Tibial nerve (tissue), 4 donors: ENCODE measurements at regions not wholly inside any gene's neighbourhood (a gene's known extent, or its start where the extent isn't known, plus 50 kb on each side); places are given as distances from the start of the nearest gene placed in this dataset.

Experiments used
- EP300 ChIP-seq, 2 donors: sonication (generic); formaldehyde crosslinking; IDR thresholded peaks; one replicate each; pipeline ENCODE4 v1.6.1; 2017; ENCODE audit warnings: antibody characterized with exemption in 2 of 2, mild to moderate bottlenecking in 1 of 2
- POLR2A ChIP-seq, 2 donors: fragments of 450-650 bp; IDR thresholded peaks; one replicate each; pipeline ENCODE4 v1.6.1; 2017; ENCODE audit warnings: antibody characterized with exemption in 2 of 2, mild to moderate bottlenecking in 2 of 2, moderate library complexity in 2 of 2
- TF ChIP-seq, protein P1 (sequence below), 5 experiments: fragments of 200-600 bp in 3 of 5; fragments of 450-650 bp in 2 of 5; sonication (generic) in 3 of 5; IDR thresholded peaks; one replicate each; pipeline ENCODE4 v1.5.1; 2016 to 2019; ENCODE audit warnings: antibody characterized with exemption in 5 of 5, mild to moderate bottlenecking in 3 of 5, moderate library complexity in 2 of 5

- TF ChIP-seq EP300 (IDR thresholded peaks at IDR 0.05) (no peak), POLR2A (IDR thresholded peaks at IDR 0.05) (no peak)
- TF ChIP-seq, protein P1, sequence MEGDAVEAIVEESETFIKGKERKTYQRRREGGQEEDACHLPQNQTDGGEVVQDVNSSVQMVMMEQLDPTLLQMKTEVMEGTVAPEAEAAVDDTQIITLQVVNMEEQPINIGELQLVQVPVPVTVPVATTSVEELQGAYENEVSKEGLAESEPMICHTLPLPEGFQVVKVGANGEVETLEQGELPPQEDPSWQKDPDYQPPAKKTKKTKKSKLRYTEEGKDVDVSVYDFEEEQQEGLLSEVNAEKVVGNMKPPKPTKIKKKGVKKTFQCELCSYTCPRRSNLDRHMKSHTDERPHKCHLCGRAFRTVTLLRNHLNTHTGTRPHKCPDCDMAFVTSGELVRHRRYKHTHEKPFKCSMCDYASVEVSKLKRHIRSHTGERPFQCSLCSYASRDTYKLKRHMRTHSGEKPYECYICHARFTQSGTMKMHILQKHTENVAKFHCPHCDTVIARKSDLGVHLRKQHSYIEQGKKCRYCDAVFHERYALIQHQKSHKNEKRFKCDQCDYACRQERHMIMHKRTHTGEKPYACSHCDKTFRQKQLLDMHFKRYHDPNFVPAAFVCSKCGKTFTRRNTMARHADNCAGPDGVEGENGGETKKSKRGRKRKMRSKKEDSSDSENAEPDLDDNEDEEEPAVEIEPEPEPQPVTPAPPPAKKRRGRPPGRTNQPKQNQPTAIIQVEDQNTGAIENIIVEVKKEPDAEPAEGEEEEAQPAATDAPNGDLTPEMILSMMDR (IDR thresholded peaks at IDR 0.05) = no peak
Measured at GRCh38 chr2:145538661-145539350, 1018.9 kb upstream of the ZEB2 start.
